ENCODE measurements at regions not wholly inside any gene's neighbourhood (a gene's known extent, or its start where the extent isn't known, plus 50 kb on each side); places are given as distances from the start of the nearest gene placed in this dataset.

- H3K9me3 ChIP-seq (ENCODE audit: control insufficient read depth, low read depth, low read length), result no peaks in the 10 kb centered on the region
- no peaks in the 10 kb centered on the region for H3K27me3 ChIP-seq (ENCODE audit: control insufficient read depth, insufficient read depth, low read length)
- H3K9ac ChIP-seq (ENCODE audit: low read length), result no peak overlapping the region
- peaks cover 17% of the 10 kb centered on the region for H3K4me1 ChIP-seq (ENCODE audit: control insufficient read depth, low read depth, low read length)
- no peak overlapping the region for H3K27ac ChIP-seq (ENCODE audit: low read length)
- H3K4me3 ChIP-seq (ENCODE audit: low read length), result no peak overlapping the region
- H3K36me3 ChIP-seq (ENCODE audit: control insufficient read depth, low read depth, low read length), result no peaks in the 10 kb centered on the region
Observed at GRCh38 chr11:129290966-129291365, 84.7 kb upstream of the BARX2 start.

GRCh38 chr11:129289350-129290040 is 86.2 kb upstream of the BARX2 start:
- no peak overlapping the region for H3K9ac ChIP-seq (ENCODE audit: low read length)
- H3K36me3 ChIP-seq (ENCODE audit: control insufficient read depth, low read depth, low read length), result no peaks in the 10 kb centered on the region
- H3K4me1 ChIP-seq (ENCODE audit: control insufficient read depth, low read depth, low read length), result peaks cover 17% of the 10 kb centered on the region
- no peak overlapping the region for H3K27ac ChIP-seq (ENCODE audit: low read length)
- H3K9me3 ChIP-seq (ENCODE audit: control insufficient read depth, low read depth, low read length), result no peaks in the 10 kb centered on the region
- no peaks in the 10 kb centered on the region for H3K27me3 ChIP-seq (ENCODE audit: control insufficient read depth, insufficient read depth, low read length)
- no peak overlapping the region for H3K4me3 ChIP-seq (ENCODE audit: low read length)

DNA sequence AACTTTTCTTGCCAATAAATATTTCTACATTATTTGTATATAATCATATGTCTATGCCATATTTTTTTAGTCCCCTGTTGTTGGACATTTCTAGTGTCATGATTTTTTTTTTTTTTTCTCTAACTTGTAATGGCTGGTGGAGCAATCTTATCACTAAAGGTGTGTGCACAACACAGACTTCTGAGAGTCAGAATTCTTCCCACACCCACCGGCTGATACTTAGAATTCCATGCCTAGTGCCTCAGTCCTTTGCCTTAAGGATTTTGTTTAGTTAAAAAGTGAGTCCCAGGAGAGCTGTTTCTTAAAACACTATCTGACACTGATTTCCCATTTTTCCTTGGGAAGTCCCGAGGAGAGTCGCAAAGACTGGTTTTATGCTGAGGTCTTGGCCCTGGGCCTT is 87.7 kb upstream of the BARX2 start:
- H3K27me3 ChIP-seq (ENCODE audit: control insufficient read depth, insufficient read depth, low read length), result no peaks in the 10 kb centered on the region
- H3K9ac ChIP-seq (ENCODE audit: low read length), result no peak overlapping the region
- no peaks in the 10 kb centered on the region for H3K9me3 ChIP-seq (ENCODE audit: control insufficient read depth, low read depth, low read length)
- H3K4me1 ChIP-seq (ENCODE audit: control insufficient read depth, low read depth, low read length), result peaks cover 24% of the 10 kb centered on the region
- H3K36me3 ChIP-seq (ENCODE audit: control insufficient read depth, low read depth, low read length), result no peaks in the 10 kb centered on the region
- no peak overlapping the region for H3K4me3 ChIP-seq (ENCODE audit: low read length)
- no peak overlapping the region for H3K27ac ChIP-seq (ENCODE audit: low read length)

- Histone ChIP-seq H3K9ac (ENCODE audit: low read length) (no peak overlapping the region), H3K27ac (ENCODE audit: low read length) (no peak overlapping the region), H3K27me3 (ENCODE audit: control insufficient read depth, insufficient read depth, low read length) (no peaks in the 10 kb centered on the region), H3K9me3 (ENCODE audit: control insufficient read depth, low read depth, low read length) (no peaks in the 10 kb centered on the region), H3K4me3 (ENCODE audit: low read length) (no peak overlapping the region), H3K36me3 (ENCODE audit: control insufficient read depth, low read depth, low read length) (no peaks in the 10 kb centered on the region), H3K4me1 (ENCODE audit: control insufficient read depth, low read depth, low read length) (peaks cover 32% of the 10 kb centered on the region)
Observed at GRCh38 chr11:129286813-129287212, 88.8 kb upstream of the BARX2 start.

DNA sequence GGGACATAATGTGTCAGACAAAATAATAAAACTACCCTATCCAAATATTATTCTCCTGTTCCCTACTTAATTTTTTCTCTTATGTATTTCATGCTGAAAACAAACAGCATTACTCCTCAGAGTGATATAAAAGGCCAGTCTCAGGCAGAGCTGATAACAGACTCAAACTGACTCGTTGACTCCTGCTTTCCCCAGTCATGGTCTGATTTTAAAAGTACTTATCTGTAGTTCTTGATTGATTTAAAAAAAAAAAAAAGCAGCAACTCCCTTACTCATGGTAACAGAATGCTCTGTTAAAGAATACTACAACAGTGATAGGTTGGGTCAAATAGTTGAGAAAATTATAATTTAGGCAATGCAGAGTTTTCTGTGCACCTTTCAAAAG is 90.3 kb upstream of the BARX2 start:
- peaks cover 23% of the 10 kb centered on the region for H3K4me1 ChIP-seq (ENCODE audit: control insufficient read depth, low read depth, low read length)
- no peak overlapping the region for H3K4me3 ChIP-seq (ENCODE audit: low read length)
- no peaks in the 10 kb centered on the region for H3K36me3 ChIP-seq (ENCODE audit: control insufficient read depth, low read depth, low read length)
- H3K9ac ChIP-seq (ENCODE audit: low read length), result no peak overlapping the region
- H3K9me3 ChIP-seq (ENCODE audit: control insufficient read depth, low read depth, low read length), result no peaks in the 10 kb centered on the region
- H3K27ac ChIP-seq (ENCODE audit: low read length), result no peak overlapping the region
- peaks cover 6% of the 10 kb centered on the region for H3K27me3 ChIP-seq (ENCODE audit: control insufficient read depth, insufficient read depth, low read length)

GRCh38 chr11:129283141-129283540 is 91.0 kb upstream of the ARHGAP32 start:
- peaks cover 18% of the 10 kb centered on the region for H3K27me3 ChIP-seq (ENCODE audit: control insufficient read depth, insufficient read depth, low read length)
- H3K4me3 ChIP-seq (ENCODE audit: low read length), result no peak overlapping the region

GRCh38 chr11:129282634-129283033 is 90.5 kb upstream of the ARHGAP32 start:
- Histone ChIP-seq H3K9ac (ENCODE audit: low read length) (no peak overlapping the region), H3K27ac (ENCODE audit: low read length) (no peak overlapping the region), H3K9me3 (ENCODE audit: control insufficient read depth, low read depth, low read length) (no peaks in the 10 kb centered on the region), H3K4me1 (ENCODE audit: control insufficient read depth, low read depth, low read length) (peaks cover 35% of the 10 kb centered on the region), H3K36me3 (ENCODE audit: control insufficient read depth, low read depth, low read length) (no peaks in the 10 kb centered on the region), H3K4me3 (ENCODE audit: low read length) (no peak overlapping the region), H3K27me3 (ENCODE audit: control insufficient read depth, insufficient read depth, low read length) (peaks cover 23% of the 10 kb centered on the region)

More at GRCh38 chr11:129283141-129283540, 91.0 kb upstream of the ARHGAP32 start:
- Histone ChIP-seq H3K27ac (ENCODE audit: low read length) (no peak overlapping the region), H3K36me3 (ENCODE audit: control insufficient read depth, low read depth, low read length) (no peaks in the 10 kb centered on the region), H3K9ac (ENCODE audit: low read length) (no peak overlapping the region), H3K4me1 (ENCODE audit: control insufficient read depth, low read depth, low read length) (peaks cover 29% of the 10 kb centered on the region), H3K9me3 (ENCODE audit: control insufficient read depth, low read depth, low read length) (no peaks in the 10 kb centered on the region)

GRCh38 chr11:129281471-129282415 is 89.6 kb upstream of the ARHGAP32 start:
- no peak overlapping the region for H3K4me3 ChIP-seq (ENCODE audit: low read length)
- peaks cover 35% of the 10 kb centered on the region for H3K4me1 ChIP-seq (ENCODE audit: control insufficient read depth, low read depth, low read length)
- no peaks in the 10 kb centered on the region for H3K36me3 ChIP-seq (ENCODE audit: control insufficient read depth, low read depth, low read length)
- no peaks in the 10 kb centered on the region for H3K9me3 ChIP-seq (ENCODE audit: control insufficient read depth, low read depth, low read length)
- H3K9ac ChIP-seq (ENCODE audit: low read length), result no peak overlapping the region
- peaks cover 30% of the 10 kb centered on the region for H3K27me3 ChIP-seq (ENCODE audit: control insufficient read depth, insufficient read depth, low read length)
- no peak overlapping the region for H3K27ac ChIP-seq (ENCODE audit: low read length)

GRCh38 chr11:129280027-129280811 is 88.1 kb upstream of the ARHGAP32 start:
- Histone ChIP-seq H3K9me3 (ENCODE audit: control insufficient read depth, low read depth, low read length) (no peaks in the 10 kb centered on the region), H3K9ac (ENCODE audit: low read length) (peak overlapping the region; percentile 83), H3K27me3 (ENCODE audit: control insufficient read depth, insufficient read depth, low read length) (peaks cover 30% of the 10 kb centered on the region), H3K36me3 (ENCODE audit: control insufficient read depth, low read depth, low read length) (no peaks in the 10 kb centered on the region), H3K4me1 (ENCODE audit: control insufficient read depth, low read depth, low read length) (peaks cover 35% of the 10 kb centered on the region), H3K4me3 (ENCODE audit: low read length) (peak overlapping the region; percentile 78), H3K27ac (ENCODE audit: low read length) (no peak overlapping the region)

- Histone ChIP-seq H3K4me3 (ENCODE audit: low read length) (peak overlapping the region; percentile 78), H3K9me3 (ENCODE audit: control insufficient read depth, low read depth, low read length) (no peaks in the 10 kb centered on the region), H3K9ac (ENCODE audit: low read length) (peak overlapping the region; percentile 83), H3K27me3 (ENCODE audit: control insufficient read depth, insufficient read depth, low read length) (peaks cover 30% of the 10 kb centered on the region), H3K4me1 (ENCODE audit: control insufficient read depth, low read depth, low read length) (peaks cover 35% of the 10 kb centered on the region), H3K27ac (ENCODE audit: low read length) (no peak overlapping the region), H3K36me3 (ENCODE audit: control insufficient read depth, low read depth, low read length) (no peaks in the 10 kb centered on the region)
Observed at GRCh38 chr11:129279326-129280026, 87.4 kb upstream of the ARHGAP32 start.
